ENCODE measurements at regions not wholly inside any gene's neighbourhood (a gene's known extent, or its start where the extent isn't known, plus 50 kb on each side); places are given as distances from the start of the nearest gene placed in this dataset.
A peak's percentile ranks its signal among the peaks of the same experiment; 100 is the strongest.

GRCh38 chrX:20461576-20461975, 194.9 kb upstream of the RPS6KA3 start:
- DNase-seq: no peak

DNA sequence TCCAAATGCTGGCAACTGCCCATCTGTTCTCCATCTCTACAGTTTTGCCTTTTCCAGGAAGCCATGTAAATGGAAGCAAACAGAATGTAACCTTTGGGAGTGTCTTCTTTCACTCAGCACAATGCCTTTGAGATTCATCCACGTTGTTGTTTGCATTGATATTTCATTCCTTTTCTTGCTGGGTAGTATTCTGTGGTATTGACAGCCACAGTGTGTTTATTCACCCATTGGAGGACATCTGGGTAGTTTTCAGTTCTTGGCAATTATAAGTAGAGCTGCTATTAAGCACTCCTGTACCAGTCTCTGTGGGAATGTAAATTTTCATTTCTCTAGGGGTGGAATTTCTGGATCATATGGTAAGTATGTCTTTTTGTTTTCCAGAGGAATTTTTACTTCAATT, 194.3 kb upstream of the RPS6KA3 start:
- DNase-seq: no peak

- no peak for DNase-seq
Measured at GRCh38 chrX:20459410-20460350, 193.0 kb upstream of the RPS6KA3 start.

GRCh38 chrX:20456971-20457370, 190.3 kb upstream of the RPS6KA3 start:
- DNase-seq: no peak

GRCh38 chrX:20455001-20455400, 188.3 kb upstream of the RPS6KA3 start:
- no peak for DNase-seq

GRCh38 chrX:20454117-20454516, 187.4 kb upstream of the RPS6KA3 start:
- peak; percentile 6 for DNase-seq

GRCh38 chrX:20452487-20452886, 185.8 kb upstream of the RPS6KA3 start:
- no peak for DNase-seq

DNA sequence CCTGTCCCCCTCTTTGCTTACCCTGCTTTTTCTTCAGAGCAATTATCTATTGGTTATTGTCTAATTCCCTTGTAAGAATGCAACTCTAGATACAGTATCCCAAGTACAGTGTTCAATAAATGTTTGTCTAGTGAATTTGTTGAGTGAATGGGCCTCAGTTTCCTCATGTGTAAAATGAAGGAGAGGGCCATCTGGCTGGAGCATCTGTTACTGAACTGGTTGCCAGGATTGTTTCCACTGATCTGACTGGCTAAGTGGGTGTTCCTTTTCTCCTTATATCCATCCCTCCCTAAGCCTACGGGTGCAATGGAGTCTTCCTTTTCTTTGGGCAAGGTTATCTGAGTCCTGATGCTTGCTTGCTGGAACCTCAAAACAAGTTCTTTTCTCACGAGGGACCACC, 185.2 kb upstream of the RPS6KA3 start:
- no peak for DNase-seq

DNA sequence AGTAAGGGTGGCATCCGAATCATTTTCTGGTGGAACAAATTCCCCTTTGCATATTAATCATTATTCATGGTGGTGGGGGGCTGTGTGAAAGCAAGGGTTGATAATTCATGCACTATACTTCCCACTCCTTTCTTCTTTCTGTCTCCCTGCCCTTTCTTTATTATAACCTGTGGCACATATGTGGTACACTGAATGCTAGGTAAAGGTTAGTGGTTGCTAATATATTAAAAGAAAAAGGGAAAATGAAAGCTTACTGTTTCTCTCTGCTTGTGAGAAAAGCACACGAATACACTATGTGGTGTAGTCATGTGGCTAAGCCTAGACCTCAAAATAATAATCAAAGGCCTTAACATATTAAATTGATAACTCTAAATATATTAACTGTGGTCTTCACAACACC, 178.4 kb upstream of the RPS6KA3 start:
- DNase-seq: no peak

DNA sequence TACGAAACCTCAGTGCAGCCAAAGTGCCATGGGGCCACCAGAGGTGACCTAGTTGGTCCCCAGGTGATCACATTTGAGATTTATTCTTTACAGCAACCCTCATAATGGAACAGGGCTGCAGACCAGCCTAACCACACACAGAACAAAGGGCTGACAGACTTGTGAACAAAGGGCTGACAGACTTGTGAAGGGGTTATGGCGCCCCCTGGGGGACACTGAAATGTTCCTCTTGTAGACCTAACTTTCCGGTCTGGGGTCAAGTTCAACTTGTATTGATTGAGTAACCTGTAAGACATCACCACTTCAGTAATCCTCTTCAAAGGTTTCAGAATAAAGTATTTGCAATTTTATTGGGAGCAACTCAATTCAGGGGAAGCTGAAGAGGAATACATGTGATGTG, 175.9 kb upstream of the RPS6KA3 start:
- peak; percentile 84 for DNase-seq

DNA sequence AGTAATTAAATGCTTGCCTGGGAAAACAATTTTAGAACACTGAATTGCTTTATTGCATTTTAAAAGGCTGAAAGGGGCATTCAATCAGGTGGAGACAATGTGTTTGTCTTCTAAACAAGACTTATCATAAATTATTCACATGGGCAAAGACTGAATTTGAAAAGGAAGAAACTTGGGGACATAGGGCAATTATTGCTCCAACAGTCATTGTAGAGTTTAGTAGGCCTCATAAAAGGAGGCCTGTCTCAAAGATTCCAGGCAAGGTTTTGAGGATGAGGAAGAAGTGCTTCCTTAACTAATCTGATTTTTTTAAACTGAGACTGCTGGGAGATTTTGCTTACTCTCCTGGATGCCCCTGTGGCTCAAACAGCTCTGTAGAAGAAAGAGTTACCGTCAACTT, 174.4 kb upstream of the RPS6KA3 start:
- DNase-seq: no peak

- no peak for DNase-seq
Measured at GRCh38 chrX:20438871-20439526, 172.3 kb upstream of the RPS6KA3 start.

DNA sequence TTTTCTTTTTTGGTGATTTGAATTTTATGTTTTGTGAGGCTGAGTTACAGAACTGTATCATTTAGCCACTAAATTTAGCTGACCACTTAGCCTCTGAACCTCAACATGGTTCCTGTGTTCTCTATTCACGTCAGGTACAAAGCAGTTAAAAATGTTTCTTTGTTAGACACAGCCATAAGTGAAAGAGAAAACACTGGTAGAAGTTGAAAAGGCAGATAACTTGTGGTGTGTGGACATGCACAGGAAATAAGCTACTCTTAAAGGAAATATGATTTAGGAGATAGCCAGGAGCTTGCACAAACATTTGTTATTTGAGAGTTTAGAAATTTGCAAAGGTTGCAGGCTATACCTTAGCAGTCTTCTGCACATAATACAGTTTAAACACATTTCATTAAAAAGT, 171.0 kb upstream of the RPS6KA3 start:
- DNase-seq: no peak

GRCh38 chrX:20435913-20436312, 169.2 kb upstream of the RPS6KA3 start:
- DNase-seq: no peak

- DNase-seq: no peak
Measured at GRCh38 chrX:20434986-20435385, 168.3 kb upstream of the RPS6KA3 start.

DNA sequence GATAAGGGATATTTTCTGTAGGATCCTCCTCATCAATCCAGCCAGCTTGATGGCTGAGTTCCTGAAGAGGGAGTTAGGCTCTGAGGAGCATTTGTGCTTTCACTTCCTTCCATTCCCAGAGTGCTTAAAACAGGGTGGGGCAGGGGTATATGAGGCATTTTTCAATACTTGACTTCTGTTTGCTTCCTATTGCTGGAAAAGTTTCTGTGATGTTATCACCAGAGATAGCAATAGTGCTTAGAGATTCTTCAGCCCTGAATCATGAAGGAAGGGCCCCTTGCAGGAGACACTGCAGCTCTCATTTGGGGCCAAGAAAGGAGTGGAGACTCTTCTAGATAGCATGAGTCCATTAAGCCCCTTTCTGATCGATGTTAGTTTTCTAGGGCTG, 166.7 kb upstream of the RPS6KA3 start:
- DNase-seq: no peak

DNA sequence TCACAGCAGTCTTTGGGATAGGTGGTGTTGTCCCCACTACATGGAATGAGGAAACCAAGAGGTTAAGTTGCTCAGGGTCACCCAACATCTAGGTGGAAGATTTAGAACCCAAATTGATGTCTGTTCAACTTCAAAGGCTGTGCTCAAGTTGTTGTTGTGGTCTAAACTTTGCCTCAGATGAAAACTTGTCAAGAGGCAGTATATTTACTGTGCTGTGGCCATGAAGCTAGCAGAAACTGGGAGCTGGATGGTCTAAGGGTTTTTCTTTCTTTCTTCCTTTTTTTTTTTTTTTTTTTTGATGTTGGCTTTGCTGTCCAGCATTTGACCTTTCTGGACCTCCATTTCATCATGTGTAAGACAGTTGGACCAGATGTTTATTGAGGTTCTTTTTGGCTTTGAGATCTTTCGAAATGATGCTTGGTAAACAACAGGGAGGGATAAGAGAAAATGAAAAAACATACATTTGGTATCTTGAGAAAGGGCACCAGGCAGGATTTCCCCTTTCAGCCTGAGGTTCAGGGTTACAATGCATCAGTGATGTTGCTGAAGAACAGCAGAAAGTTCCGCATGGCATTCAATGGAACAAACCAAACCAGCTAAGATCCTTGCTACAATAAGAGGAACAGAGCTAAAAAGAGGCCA, 166.2 kb upstream of the RPS6KA3 start:
- DNase-seq: no peak

GRCh38 chrX:20432048-20432447, 165.3 kb upstream of the RPS6KA3 start:
- no peak for DNase-seq

- DNase-seq: no peak
Measured at GRCh38 chrX:20431486-20431885, 164.8 kb upstream of the RPS6KA3 start.

GRCh38 chrX:20427173-20427770, 160.6 kb upstream of the RPS6KA3 start:
- no peak for DNase-seq

DNA sequence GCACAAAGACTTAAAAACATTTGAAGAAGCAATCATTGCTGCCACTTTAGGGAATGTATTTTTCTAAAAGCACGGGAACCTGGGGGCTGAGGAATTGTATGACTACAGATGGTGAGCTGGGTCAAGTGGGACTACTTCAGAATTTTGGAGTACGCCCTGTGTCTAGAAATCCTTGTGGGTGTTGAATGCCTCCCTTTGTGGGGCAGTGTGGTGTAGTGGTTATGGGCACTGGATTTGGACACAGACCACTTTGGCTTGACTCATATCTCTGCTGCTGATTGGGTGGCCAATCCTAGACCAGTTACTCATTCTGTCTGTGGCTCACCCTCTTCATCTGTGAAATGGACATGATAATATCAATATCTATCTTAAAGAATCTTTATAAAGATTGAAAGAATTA, 155.0 kb upstream of the RPS6KA3 start:
- DNase-seq: no peak

GRCh38 chrX:20421275-20421674, 154.6 kb upstream of the RPS6KA3 start:
- no peak for DNase-seq

DNA sequence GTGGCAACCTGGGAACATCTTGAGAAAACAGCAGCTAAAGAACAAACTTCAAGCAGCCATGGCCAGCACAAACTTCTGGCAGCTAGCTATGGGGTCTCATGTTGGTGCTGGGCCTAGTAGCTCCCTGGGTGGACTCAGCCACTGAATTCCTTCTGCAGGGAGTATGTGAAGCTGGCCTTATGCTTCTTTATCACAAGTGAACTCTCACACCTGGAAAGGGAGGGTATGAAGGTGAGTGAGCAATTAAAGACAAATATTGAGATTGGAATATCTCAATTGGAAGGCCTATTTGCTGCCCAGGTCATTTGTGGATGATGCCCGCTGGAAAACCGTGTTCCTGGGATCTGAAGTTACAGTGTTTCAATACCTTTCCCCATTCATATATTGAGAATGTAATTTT, 153.3 kb upstream of the RPS6KA3 start:
- no peak for DNase-seq
